Endothelial cell of umbilical vein (primary cell): ENCODE measurements at regions not wholly inside any gene's neighbourhood (a gene's known extent, or its start where the extent isn't known, plus 50 kb on each side); places are given as distances from the start of the nearest gene placed in this dataset.

ENCODE experiments used
- BruUV-seq: library from RNA; stranded (reverse); fragments of 400-500 nt; replicated peaks from 2 replicates; lab custom pipeline; 2021; lab: Mats Ljungman, UMichigan
- CTCF ChIA-PET: fragments of 300-600, 350-600 bp; sonication (Branson Sonifier 250); formaldehyde crosslinking; loops from one replicate; lab custom pipeline; 2021; ENCODE audit warnings: antibody characterized with exemption, inconsistent platforms; lab: Charles Lee
- POLR2A ChIA-PET: fragments of 300-600, 350-600 bp; sonication (Branson Sonifier 250); formaldehyde crosslinking; loops from one replicate; lab custom pipeline; 2021; ENCODE audit warnings: antibody characterized with exemption, inconsistent platforms; lab: Charles Lee
- DNase-seq: peaks from one replicate; pipeline ENCODE4 v3.0.0-alpha.2; 2011; ENCODE audit warnings: low read depth, low spot score
- FAIRE-seq: peaks from 2 replicates; lab custom pipeline; 2011; peaks lifted over from hg19 to GRCh38; lab: Jason Lieb, UNC
- H2AFZ ChIP-seq: 2 replicates; pipeline ENCODE4 v1.6.0; 2012; ENCODE audit warnings: low read depth, low read length, control low read depth, inconsistent platforms
- H3K27ac ChIP-seq: 2 replicates; pipeline ENCODE4 v1.5.1; 2011; ENCODE audit warnings: low read depth, mild to moderate bottlenecking, control low read depth, low read length, moderate library complexity; ENCODE audit not compliant: insufficient read depth
- H3K27me3 ChIP-seq, 2 experiments: 2 replicates each; pipeline versions ENCODE4 v1.6.0 to v1.6.1; 2011; ENCODE audit warnings: low read length in 2 of 2, mixed read lengths in 1 of 2; ENCODE audit not compliant: control insufficient read depth in 2 of 2, insufficient read depth in 2 of 2
- H3K36me3 ChIP-seq, 2 experiments: 2 replicates in 1 of 2; 3 replicates in 1 of 2; pipeline ENCODE4 v1.5.1; 2011; ENCODE audit warnings: low read length in 2 of 2, mild to moderate bottlenecking in 1 of 2, moderate library complexity in 1 of 2; ENCODE audit not compliant: control insufficient read depth in 2 of 2, insufficient read depth in 2 of 2; ENCODE audit errors: extremely low read depth in 1 of 2
- H3K4me1 ChIP-seq: 3 replicates; pipeline ENCODE4 v1.5.1; 2011; ENCODE audit warnings: mild to moderate bottlenecking, low read length; ENCODE audit not compliant: control insufficient read depth, insufficient read depth; ENCODE audit errors: extremely low read depth
- H3K4me2 ChIP-seq: 2 replicates; pipeline ENCODE4 v1.6.1; 2011; ENCODE audit warnings: low read length, control low read depth, mixed read lengths; ENCODE audit not compliant: insufficient read depth
- H3K4me3 ChIP-seq, 3 experiments: fragments of 200-600 bp in 1 of 3; sonication (generic), shearing (Covaris generic) in 1 of 3; replicated peaks in 1 of 3; 2 replicates each; pipeline ENCODE4 v1.5.1; 2011 to 2016; ENCODE audit warnings: control low read depth in 3 of 3, low read length in 3 of 3, mild to moderate bottlenecking in 2 of 3, inconsistent platforms in 1 of 3, low read depth in 1 of 3, moderate library complexity in 1 of 3; ENCODE audit not compliant: insufficient read depth in 1 of 3
- H3K79me2 ChIP-seq: 2 replicates; pipeline ENCODE4 v1.6.0; 2012; ENCODE audit warnings: low read length, inconsistent platforms; ENCODE audit not compliant: control insufficient read depth, insufficient read depth
- H3K9ac ChIP-seq: replicated peaks from 2 replicates; pipeline ENCODE3; 2011; ENCODE audit warnings: low read length, control low read depth; ENCODE audit not compliant: insufficient read depth; ENCODE audit errors: extremely low read depth
- H3K9me1 ChIP-seq: replicated peaks from 3 replicates; pipeline ENCODE4 v1.6.0; 2011; ENCODE audit warnings: mild to moderate bottlenecking, low read length; ENCODE audit not compliant: control insufficient read depth, insufficient read depth; ENCODE audit errors: extremely low read depth
- H3K9me3 ChIP-seq: replicated peaks from 2 replicates; pipeline ENCODE4 v1.5.1; 2012; ENCODE audit warnings: low read length, inconsistent platforms; ENCODE audit not compliant: control insufficient read depth, insufficient read depth
- H4K20me1 ChIP-seq: replicated peaks from 2 replicates; pipeline ENCODE3; 2011; ENCODE audit warnings: mild to moderate bottlenecking, low read length; ENCODE audit not compliant: control insufficient read depth, insufficient read depth; ENCODE audit errors: extremely low read depth
- EZH2 ChIP-seq: IDR thresholded peaks from 2 replicates; pipeline ENCODE4 v1.6.1; 2012; ENCODE audit warnings: borderline replicate concordance, low read depth, mild to moderate bottlenecking, moderate library complexity, low read length, inconsistent platforms; ENCODE audit not compliant: severe bottlenecking
- FOS ChIP-seq: IDR thresholded peaks from 2 replicates; pipeline ENCODE4 v1.6.1; 2011; ENCODE audit warnings: mild to moderate bottlenecking, low read length, moderate library complexity, borderline replicate concordance; ENCODE audit not compliant: insufficient read depth
- GATA2 ChIP-seq: IDR thresholded peaks from 2 replicates; pipeline ENCODE4 v1.7.0; 2011; ENCODE audit warnings: low read depth, mild to moderate bottlenecking, moderate library complexity, mixed read lengths, low read length; ENCODE audit not compliant: insufficient read length, insufficient read depth
- JUN ChIP-seq: IDR thresholded peaks from 2 replicates; pipeline ENCODE4 v1.6.1; 2011; ENCODE audit warnings: borderline replicate concordance, low read depth; ENCODE audit not compliant: insufficient read length, insufficient read depth
- MYC ChIP-seq: IDR thresholded peaks from one replicate; pipeline ENCODE4 v1.6.1; 2011; ENCODE audit warnings: mild to moderate bottlenecking, low read depth, low read length
- POLR2A ChIP-seq: IDR thresholded peaks from 2 replicates; pipeline ENCODE4 v1.6.1; 2012; ENCODE audit warnings: low read depth, mild to moderate bottlenecking, control low read depth, low read length
- POLR2AphosphoS5 ChIP-seq: IDR thresholded peaks from 2 replicates; pipeline ENCODE4 v1.6.1; 2012; ENCODE audit warnings: low read depth, mild to moderate bottlenecking, control low read depth, low read length, moderate library complexity; ENCODE audit not compliant: insufficient read depth
- dilution Hi-C: fragments of 300-500 bp; cut with MboI; formaldehyde crosslinking; loops from one replicate; pipeline ENCODE4 v1.15.0; 2019; ENCODE audit warnings: low sequenced_read_pairs; ENCODE audit not compliant: extremely low pct_ligation_motif_present
- intact Hi-C: fragments of 100-400 bp; cut with micrococcal nuclease; formaldehyde crosslinking; loops from one replicate; pipeline ENCODE4 v1.10.0; 2022
- TF ChIP-seq, protein P1 (sequence below), 2 donors: IDR thresholded peaks; 1 replicate in 1 of 2; 2 replicates in 1 of 2; pipeline ENCODE4 v1.5.1; 2011; ENCODE audit warnings: low read length in 2 of 2, mild to moderate bottlenecking in 2 of 2, moderate library complexity in 2 of 2, control low read depth in 1 of 2, inconsistent platforms in 1 of 2, low read depth in 1 of 2; ENCODE audit not compliant: insufficient read depth in 1 of 2; ENCODE audit errors: extremely low read depth in 1 of 2
- TF ChIP-seq, protein P2 (sequence below): IDR thresholded peaks from 2 replicates; pipeline ENCODE4 v1.6.1; 2011; ENCODE audit not compliant: insufficient read depth, insufficient read length

DNA sequence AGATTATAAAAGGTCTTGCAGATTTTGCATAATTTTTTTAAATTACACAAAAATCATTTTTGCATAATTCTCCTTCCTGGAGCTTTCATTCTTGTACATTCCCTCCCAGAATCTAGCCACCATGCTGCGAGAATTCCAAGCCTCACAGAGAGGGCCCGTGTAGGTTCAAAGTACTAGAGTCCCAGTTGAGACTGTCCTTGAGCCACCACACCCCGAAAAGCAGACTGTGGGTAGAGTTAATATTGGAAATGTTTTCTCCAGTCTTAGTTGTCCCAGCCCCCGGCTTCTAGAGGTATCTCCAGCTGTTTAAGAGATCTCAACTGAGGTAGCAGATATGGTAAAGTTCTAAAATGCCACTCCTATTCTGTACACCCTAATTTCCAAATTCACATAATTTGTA is 407.3 kb upstream of the ANO3 start:
- H3K9me1 ChIP-seq = no peaks in the 10 kb centered on the region
- H3K4me1 ChIP-seq = no peaks in the 10 kb centered on the region
- TF ChIP-seq EZH2 (no peak), MYC (no peak), JUN (no peak), POLR2AphosphoS5 (no peak), POLR2A (no peak), GATA2 (no peak), FOS (no peak)
- TF ChIP-seq, protein P1, sequence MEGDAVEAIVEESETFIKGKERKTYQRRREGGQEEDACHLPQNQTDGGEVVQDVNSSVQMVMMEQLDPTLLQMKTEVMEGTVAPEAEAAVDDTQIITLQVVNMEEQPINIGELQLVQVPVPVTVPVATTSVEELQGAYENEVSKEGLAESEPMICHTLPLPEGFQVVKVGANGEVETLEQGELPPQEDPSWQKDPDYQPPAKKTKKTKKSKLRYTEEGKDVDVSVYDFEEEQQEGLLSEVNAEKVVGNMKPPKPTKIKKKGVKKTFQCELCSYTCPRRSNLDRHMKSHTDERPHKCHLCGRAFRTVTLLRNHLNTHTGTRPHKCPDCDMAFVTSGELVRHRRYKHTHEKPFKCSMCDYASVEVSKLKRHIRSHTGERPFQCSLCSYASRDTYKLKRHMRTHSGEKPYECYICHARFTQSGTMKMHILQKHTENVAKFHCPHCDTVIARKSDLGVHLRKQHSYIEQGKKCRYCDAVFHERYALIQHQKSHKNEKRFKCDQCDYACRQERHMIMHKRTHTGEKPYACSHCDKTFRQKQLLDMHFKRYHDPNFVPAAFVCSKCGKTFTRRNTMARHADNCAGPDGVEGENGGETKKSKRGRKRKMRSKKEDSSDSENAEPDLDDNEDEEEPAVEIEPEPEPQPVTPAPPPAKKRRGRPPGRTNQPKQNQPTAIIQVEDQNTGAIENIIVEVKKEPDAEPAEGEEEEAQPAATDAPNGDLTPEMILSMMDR (IDR thresholded peaks at IDR 0.05; ENCODE audit: extremely low read depth in 1 of 2, insufficient read depth in 1 of 2, low read depth in 1 of 2, low read length in 2 of 2) = no peak
- TF ChIP-seq, protein P2, sequence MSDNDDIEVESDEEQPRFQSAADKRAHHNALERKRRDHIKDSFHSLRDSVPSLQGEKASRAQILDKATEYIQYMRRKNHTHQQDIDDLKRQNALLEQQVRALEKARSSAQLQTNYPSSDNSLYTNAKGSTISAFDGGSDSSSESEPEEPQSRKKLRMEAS = no peak
- no peak overlapping the region for H3K4me3 ChIP-seq
- H3K79me2 ChIP-seq = no peaks in the 10 kb centered on the region
- no peak overlapping the region for H3K27ac ChIP-seq
- H2AFZ ChIP-seq = no peak overlapping the region
- H3K9me3 ChIP-seq = no peaks in the 10 kb centered on the region
- H3K36me3 ChIP-seq = no peaks in the 10 kb centered on the region
- CTCF ChIA-PET = no interaction called here
- no peaks in the 10 kb centered on the region for H4K20me1 ChIP-seq
- H3K27me3 ChIP-seq = no peaks in the 10 kb centered on the region
- no peak for DNase-seq
- no peak overlapping the region for H3K9ac ChIP-seq
- no peak overlapping the region for H3K4me2 ChIP-seq
- no TSS peak for BruUV-seq
- dilution Hi-C loops = no loop called here
- no peak for FAIRE-seq
- POLR2A ChIA-PET = no interaction called here
- intact Hi-C loops = no loop called here
